ENCODE measurements at regions not wholly inside any gene's neighbourhood (a gene's known extent, or its start where the extent isn't known, plus 50 kb on each side); places are given as distances from the start of the nearest gene placed in this dataset.

GRCh38 chr1:101435831-101436511, 199.2 kb downstream of the S1PR1 start:
- TF ChIP-seq, protein P1, sequence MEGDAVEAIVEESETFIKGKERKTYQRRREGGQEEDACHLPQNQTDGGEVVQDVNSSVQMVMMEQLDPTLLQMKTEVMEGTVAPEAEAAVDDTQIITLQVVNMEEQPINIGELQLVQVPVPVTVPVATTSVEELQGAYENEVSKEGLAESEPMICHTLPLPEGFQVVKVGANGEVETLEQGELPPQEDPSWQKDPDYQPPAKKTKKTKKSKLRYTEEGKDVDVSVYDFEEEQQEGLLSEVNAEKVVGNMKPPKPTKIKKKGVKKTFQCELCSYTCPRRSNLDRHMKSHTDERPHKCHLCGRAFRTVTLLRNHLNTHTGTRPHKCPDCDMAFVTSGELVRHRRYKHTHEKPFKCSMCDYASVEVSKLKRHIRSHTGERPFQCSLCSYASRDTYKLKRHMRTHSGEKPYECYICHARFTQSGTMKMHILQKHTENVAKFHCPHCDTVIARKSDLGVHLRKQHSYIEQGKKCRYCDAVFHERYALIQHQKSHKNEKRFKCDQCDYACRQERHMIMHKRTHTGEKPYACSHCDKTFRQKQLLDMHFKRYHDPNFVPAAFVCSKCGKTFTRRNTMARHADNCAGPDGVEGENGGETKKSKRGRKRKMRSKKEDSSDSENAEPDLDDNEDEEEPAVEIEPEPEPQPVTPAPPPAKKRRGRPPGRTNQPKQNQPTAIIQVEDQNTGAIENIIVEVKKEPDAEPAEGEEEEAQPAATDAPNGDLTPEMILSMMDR (IDR thresholded peaks at IDR 0.05) = no peak
- TF ChIP-seq EZH2 (IDR thresholded peaks at IDR 0.05) = no peak

Measured in neural progenitor cell (in vitro differentiated cells).